GM19025 (cell line): ENCODE measurements at regions not wholly inside any gene's neighbourhood (a gene's known extent, or its start where the extent isn't known, plus 50 kb on each side); places are given as distances from the start of the nearest gene placed in this dataset.
"Not testable (repeated sequence)": the region's sequence is repeated elsewhere in the genome, so short reads cannot be mapped to it uniquely, and the experiment has no call there.

Experiments used
- ATAC-seq: cut with Tn5 transposase; IDR thresholded peaks from one replicate; pipeline ENCODE4 v1.9.1; 2021; ENCODE audit warnings: mild to moderate bottlenecking, low read depth, moderate library complexity; ENCODE audit not compliant: unreplicated experiment

DNA sequence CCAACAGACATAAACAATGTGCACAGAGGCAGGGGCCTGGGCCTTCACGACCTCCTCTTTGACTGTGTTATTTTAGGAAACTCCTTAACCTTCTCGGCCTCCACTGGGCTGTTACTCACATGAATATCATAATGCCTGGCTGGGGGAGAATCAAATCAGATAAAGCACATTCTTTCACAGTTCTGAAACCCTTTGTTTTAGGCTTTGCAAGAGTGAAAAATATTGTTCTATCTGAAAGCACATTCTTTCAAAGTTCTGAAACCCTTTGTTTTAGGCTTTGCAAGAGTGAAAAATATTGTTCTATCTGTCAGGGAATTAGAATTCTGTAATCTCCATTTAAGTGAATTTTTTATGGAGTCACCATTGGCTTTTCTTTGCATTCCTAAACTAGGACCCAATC, 50.7 kb upstream of the SYNDIG1 start:
- ATAC-seq: no peak

DNA sequence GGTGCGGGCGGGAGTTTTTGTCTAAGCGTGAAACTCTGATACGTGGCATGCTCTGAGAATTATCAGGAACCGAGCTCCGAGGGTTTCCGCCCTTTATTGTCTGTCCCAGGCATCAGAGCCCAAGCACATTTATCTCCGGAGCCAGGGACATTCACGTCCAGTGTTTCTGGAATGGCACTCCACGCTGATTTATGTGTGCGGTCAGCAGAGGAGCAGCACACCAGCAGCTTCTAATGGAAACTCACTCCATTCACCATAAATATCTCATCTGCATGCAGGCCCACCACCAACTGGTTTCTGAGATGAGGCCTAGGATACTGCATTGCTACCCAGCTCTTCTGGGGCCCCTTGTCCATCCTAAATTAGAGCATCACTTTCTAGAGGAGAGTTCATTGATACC, 51.9 kb upstream of the SYNDIG1 start:
- no peak for ATAC-seq

DNA sequence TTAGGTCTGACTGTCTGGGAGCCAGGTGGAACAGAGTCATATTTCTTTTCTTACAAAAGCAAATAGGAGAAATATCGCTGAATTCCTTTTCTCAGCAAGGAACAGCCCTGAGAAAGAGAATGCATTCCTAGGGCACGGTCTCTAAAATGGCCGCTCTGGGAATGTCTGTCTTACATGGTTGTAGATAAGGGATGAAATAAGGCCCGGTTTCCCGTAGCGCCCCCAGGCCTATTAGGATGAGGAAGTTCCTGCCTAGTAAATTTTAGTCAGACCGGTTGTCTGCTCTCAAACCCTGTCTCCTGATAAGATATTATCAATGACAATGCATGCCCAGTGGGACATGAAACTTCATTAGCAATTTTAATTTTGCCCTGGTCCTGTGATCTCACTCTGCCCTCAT, 54.0 kb upstream of the SYNDIG1 start:
- not testable (repeated sequence) for ATAC-seq

DNA sequence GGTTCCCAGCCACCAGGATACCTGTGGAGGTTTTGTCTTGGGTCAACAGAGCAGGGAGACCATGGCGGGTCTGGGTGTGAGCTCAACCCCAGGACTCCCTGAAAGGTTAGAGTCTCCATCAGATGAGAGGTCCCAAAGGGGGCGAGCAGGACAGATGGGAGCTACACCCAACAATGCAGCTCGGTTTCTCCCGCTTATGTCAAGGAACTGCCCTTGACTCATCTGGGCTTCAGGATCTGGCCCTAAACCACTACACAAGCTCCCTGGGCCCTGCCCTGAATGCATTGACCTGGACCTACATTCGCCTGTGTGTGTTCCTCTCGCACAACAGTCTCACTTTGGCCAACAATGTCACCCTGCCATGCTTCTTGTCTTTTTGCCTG, 57.6 kb upstream of the SYNDIG1 start:
- ATAC-seq: no peak

DNA sequence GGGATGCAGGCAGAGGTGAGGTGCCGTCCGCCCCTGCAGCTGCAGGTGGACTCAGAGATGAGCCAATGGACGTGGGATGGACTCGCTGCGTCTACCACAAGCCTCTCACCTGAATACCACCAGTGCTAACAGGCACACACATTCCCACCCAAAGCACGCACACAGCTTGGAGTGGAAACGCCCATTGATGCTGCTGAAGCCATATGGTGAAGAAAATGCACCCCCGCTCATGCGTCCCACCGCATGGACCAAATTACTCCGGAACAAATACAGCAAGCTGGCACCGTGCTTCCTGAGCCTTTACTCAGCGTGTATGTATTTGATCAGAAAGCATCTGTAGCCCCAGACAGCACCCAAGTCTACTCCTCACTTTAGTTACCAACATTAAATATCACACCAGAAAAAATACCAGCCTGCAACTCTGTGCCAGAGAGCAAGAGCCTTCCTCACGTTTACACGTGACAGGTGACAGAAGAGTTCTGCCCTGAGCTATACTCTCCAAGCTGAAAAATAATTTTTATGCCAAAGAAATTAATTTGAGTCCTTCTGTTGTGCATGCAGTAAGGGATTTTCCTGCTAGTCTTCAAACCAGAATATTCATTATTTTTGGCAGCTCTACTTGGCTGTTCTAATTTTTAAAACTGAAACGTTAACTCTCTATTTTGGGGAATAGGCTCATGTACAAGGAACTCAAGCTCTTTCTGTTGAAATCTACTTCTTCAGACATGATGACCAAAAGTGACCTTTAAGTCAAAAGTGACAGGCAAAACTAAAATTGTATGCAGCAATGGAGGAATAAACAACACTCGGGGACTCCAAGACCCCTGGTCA, 58.2 kb upstream of the SYNDIG1 start:
- no peak for ATAC-seq

DNA sequence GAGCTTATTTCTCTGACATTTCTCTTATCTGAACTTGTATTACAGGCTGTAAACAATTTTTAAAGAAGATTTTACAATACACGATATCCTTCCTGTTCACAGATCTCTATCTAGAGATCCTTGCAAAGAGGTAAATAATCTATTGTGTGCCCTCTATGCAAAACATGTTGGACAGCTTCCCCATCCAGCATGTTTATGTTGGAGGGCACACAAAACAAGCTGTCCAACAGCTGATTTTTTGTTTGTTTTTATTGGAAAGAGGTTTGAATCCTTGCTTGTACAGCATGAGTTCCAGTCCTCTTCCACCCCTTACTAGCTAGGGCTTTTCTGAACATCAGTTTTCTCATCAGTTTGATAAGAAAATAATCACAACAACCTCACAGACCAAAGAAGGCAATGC, 62.3 kb upstream of the SYNDIG1 start:
- no peak for ATAC-seq

DNA sequence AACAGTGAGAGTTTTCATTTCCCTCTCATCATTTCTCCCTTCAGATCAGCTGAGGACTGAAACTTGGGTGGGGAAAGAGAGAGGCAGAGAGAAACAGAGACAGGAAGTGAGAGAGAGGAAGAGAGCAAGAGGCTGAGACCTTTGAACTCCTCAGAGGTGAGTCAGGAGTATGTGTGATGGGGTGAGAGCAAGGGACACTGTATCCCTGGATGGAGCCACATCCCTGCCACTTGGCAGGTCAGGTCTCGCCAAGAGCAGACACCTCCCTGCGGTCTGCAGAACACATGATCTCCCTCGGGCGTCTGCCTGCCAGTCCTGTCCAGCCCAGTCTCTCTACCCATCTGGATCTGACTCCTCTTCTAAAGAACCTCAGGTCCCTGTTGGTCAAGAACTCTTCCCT, 62.7 kb upstream of the SYNDIG1 start:
- no peak for ATAC-seq

DNA sequence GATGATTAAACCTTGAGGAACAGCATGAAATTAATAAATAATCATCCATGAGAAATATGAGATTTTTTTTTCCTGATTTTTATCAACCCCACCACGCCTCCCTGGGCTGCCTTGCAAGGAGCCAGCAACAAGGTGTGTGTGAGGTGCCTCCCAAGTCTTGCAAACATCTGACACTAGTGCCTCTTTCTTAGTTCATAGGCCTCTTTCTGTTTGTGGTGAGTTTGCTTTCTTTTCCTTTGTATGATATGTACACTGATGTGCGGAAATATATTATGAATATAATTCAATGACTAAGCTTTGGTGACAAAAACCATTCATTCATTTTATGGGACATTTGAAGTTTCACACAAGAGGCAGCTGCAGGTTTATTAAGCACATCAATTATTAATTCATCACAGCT, 63.2 kb upstream of the SYNDIG1 start:
- no peak for ATAC-seq

DNA sequence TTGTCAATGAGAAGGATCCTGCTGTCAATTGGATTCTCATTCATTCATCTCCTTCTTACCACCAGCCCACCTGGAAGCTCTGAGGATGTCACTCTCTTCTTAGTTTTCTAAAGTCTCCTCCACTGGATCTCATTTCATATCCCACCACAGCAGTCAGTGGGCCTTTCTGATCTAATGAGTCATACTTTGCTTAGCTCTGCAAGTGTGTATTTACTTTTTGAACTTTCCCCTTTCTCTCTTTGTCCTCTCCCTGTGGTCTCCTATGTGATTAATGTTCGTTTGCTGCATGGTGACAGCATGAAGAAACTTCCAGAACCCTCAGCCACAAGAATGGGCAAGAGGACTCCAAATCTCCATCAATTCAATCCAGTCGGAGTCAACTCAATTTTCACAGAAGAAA, 63.6 kb upstream of the SYNDIG1 start:
- no peak for ATAC-seq

DNA sequence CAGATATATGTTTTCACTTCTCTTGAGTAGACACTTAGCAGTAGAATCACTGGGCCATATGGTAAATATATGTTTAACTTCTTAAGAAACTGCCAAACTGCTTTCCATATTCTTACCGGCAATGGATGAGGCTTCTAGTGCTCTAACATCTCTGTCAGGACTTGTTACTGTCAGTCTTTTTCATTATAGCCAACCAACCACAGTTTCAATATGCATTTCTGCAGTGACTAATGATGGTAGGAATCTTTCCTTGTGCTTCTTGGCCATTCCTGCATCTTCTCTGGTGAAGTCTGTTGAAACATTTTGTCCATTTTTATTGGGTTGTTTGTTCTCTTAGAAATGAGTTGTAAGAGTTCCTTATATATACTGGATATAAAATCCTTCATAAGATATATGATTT, 66.0 kb upstream of the SYNDIG1 start:
- ATAC-seq: no peak

DNA sequence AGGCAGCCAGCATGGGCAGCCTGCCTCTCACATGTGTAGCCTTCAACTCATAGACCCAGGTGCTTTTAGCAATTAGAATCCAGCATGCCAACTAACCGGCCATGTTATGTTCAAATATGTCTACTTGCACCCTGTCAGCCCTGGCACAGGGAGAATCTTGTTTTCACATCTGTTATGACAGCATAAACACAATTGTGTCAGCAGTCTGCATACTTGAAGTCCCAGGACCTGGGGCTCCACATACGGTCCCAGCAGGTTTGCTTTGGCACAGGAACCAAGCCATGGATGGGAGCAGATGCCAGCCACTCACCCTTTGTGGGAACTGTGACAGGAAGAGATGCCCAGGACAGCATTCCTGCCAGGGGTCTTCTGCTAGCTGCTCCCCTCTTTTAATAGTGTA, 67.2 kb upstream of the SYNDIG1 start:
- no peak for ATAC-seq

DNA sequence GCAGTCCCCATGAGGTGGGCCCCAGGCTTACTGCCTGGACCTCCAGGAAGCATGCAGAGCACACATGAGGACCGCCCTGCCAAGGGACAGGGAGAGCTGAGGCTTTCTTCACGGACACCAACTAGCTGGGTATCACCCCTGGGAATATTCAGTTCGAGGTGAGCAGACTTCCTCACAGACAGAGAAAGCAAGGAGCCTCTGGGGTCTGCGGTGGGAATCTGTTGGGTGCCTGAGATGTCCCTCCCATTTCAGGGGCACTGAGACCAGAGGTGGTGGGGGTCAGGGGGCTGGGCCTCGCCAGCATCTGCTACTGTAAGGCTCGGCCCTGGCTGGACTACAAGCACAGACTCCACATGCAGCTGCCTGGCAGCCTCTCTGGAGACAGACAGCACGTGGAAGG, 74.3 kb upstream of the SYNDIG1 start:
- ATAC-seq: no peak

DNA sequence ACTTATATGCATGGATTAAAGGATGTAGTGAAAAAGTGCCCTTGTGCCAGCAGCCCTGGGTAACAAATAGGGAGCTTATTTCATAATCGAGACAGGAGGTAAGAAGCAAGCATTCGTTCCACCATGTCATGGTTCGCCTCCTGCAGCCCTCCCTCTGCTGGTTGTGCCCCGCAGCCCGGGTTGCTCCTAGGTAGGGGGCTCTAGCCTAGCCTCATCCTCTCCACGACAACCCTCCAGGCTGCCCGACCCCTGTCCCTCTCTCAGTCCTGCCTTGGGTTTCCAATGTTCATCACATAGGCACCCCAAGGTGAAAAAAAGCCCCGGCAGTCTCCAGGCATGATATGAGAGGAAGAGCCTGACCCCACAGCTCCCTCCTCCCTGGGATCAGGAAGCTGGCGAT, 75.5 kb upstream of the SYNDIG1 start:
- no peak for ATAC-seq

DNA sequence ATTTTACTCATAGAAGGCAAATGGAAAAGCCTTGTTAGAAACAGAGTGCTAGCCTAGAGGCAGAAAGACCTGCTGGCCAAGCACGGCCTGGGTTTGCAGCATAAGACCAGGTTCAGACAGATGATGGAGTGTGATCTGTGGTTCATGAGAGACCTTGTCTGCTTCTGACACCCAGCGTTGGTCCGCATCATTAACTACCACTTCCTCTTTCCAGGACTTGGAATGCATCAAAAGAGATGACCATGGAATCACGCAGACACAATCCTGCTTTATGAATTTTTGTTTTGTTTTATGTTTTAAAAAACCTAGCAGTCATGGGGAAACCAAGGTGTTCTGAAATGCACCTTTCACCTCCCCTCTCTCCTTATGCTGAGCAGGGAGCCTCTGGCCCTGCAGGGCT, 76.8 kb upstream of the SYNDIG1 start:
- no peak for ATAC-seq

DNA sequence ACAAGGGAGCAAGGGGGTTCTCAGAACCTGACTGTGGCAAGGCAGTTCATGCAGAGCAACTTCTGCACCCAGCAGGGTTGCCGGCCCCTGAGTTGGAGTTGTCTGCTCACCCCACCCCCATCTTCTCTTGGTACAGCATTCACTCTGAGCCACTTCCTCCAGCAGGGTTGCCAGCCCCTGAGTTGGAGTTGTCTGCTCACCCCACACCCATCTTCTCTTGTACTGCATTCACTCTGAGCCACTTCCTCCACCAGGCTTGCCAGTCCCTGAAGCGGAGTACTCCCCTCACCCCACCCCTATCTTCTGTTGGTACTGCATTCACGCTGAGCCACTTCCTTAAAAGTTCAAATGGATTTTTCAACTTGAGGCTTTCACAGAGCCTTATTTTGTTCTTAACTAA, 79.7 kb upstream of the SYNDIG1 start:
- no peak for ATAC-seq

DNA sequence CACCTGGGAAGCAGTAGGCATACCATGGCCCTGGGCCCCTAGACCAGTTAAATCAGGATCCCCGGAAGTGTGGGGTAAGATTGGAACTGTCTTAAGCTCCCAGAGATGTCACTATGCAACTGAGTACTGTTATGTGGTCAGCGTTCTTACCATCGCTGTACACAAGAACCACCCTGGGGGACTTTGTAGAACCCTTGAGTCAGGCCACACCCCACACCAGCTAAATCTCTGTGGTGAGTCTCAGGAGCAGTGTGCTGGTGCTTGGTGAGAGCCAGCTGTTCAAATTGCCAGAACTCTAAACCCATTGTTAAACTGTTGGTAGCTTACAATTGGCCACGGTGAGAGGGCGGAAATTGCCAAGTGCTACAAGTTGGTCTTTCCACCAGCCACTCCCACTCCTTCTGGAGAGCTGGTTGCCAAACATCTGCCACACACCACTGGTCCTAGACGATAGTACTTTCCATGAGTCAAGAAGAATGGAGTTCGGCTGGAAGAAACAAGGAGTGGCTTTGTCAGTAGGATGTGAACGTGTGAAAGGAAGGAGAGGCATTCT, 80.5 kb upstream of the SYNDIG1 start:
- ATAC-seq: no peak

DNA sequence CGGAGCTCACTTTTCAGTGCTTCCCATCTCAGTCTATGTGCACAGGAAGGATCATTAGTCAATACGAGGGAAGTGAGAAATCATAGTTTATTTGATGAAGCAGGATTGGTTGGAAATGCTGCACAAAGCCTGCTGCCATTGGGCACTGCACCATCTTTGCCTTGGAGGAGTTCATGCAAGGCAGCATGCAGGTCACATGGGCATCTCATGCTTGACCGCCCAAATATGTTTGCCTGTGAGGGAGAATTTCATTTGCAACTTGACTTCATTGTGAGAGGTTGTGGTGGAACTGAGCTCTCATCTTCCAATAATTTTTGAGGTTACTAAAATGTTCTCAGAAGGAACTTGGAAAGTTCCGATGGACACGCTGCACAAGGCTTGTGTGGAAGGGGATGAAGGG, 83.9 kb upstream of the SYNDIG1 start:
- ATAC-seq: no peak

DNA sequence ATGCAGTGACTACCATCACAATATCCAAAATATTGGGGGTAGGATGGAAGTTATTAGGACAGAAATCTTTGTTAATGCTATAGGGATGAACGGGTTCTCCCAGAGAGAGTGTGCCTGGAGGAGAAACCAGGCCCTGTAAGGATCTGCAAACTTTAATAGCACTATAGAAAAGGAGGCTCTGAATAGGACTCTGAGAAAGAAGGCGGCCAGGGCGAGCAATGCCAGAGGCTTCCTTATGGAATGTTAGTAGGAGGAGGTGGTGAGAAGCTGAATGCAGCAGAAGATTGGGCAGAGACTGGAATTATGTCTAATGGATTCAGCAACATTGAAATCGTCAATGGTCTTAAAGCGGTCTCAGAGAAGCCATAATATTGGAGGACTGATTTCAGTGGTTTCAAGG, 84.6 kb upstream of the SYNDIG1 start:
- no peak for ATAC-seq

DNA sequence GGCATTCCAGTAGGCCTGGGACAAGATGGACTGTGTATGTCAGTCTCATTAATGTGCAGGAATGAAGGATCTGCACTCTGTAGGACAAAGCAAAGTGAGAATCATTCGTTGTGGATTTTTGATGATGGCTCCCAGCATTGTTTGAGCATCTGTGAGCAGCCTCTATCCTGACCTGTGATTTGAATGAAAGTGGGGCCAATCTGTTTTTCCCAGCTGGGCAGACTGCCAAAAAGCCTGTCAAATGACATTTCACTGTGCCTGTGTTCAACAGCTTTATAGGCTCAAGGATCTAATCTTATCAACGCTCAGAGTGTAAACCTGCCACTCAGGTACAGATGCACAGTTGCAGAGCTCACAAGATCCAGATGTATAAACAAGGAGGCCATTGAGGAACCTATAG, 86.7 kb upstream of the SYNDIG1 start:
- ATAC-seq: no peak

DNA sequence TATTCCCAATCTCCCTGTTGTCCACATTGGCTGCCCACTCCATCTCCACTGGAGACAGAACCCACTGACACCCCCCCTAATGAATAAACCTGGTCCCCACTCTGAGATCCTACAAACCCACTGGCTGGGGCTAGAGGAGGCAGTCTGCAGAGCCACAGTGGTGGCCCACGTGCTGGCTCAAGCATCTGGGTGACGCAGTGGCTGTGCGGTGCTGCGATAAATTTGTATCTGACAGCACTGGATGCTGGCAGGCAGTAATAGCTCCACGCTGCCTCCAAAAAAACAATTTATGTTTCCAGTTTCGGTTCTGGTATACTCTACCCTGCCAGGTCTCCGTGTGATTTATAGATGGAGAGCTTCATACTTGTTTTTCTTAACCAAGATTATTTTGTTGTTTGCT, 87.1 kb upstream of the SYNDIG1 start:
- no peak for ATAC-seq

DNA sequence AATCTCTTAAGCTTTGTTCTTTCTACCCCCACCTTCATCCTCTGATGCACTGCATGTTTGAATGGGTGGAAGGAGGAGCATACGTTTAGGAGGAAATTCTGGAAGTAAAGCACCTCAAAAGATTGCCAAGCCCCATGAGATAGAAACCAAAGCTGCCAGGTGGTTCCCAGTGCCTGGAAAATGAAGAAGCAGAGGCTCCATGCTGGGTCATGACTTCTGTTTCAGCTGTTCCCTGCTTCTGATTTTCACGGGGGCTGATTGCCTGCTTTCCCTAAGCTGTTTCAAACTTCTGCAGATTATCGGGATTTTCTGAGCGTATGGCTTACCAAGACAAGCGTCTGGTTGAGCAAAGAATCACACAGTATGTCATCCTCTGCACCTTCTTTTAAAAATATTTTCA, 87.5 kb upstream of the SYNDIG1 start:
- no peak for ATAC-seq

DNA sequence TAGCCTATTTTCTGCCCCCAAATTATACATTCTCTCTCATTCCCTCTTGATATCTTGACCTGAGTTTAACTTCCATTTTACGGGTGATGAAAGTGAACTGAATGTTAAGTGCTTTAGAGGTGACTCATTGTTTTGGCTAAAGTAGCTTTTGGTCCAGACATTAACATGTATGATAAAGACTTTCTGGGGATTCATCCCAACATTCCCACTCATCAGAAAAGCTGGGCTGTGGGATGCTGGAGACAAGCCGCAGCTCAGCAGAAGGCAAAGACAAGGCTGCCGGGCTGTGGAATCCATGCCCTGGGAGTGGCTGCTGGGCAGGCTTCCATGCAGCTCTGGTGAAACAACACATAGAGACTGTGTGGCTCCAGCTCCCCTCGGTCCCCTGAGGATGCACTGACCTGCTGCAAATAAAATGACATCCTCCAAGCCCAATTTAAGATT, 89.9 kb upstream of the SYNDIG1 start:
- ATAC-seq: no peak
